ENCODE measurements at regions not wholly inside any gene's neighbourhood (a gene's known extent, or its start where the extent isn't known, plus 50 kb on each side); places are given as distances from the start of the nearest gene placed in this dataset.
"Not testable (repeated sequence)": the region's sequence is repeated elsewhere in the genome, so short reads cannot be mapped to it uniquely, and the experiment has no call there.

- DNase-seq: no peak
Measured at GRCh38 chr13:83453723-83454122, 428.6 kb downstream of the SLITRK1 start.

- DNase-seq: no peak
Measured at GRCh38 chr13:83453300-83453699, 429.0 kb downstream of the SLITRK1 start.

DNA sequence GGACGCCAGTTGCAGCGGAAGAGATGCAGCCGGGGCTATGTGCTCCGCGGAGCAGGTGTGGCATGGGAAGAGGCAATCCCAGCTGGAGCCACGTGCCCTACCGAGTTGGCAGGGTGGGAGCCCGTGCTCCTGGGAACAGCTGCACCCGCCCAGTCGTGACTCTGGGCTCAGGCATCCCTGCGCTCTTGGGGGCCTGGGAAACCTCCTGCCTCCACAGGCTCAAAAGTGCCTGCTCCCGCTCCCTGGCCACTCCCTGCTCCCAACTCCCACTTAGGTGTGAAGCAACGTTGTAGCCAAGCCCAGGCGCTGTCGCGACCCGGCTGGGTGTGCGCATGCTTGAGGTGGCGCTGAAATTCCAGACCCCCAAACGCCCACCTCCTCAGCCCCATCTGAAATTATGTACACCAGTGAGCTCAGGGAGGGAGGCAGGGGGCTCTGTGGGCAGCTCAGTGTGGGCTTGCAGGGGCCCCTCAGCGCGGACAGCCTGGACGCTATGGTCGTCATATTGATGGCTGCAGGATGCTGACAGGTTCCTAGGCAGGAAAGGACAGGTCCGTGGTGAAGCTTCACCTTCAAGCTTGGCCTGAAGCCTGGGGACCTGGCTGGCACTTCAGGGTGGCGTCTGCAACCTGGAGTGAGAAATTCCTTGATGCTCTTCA lies 429.9 kb downstream of the SLITRK1 start:
- DNase-seq: no peak

- no peak for DNase-seq
Measured at GRCh38 chr13:83450591-83450990, 431.7 kb downstream of the SLITRK1 start.

DNA sequence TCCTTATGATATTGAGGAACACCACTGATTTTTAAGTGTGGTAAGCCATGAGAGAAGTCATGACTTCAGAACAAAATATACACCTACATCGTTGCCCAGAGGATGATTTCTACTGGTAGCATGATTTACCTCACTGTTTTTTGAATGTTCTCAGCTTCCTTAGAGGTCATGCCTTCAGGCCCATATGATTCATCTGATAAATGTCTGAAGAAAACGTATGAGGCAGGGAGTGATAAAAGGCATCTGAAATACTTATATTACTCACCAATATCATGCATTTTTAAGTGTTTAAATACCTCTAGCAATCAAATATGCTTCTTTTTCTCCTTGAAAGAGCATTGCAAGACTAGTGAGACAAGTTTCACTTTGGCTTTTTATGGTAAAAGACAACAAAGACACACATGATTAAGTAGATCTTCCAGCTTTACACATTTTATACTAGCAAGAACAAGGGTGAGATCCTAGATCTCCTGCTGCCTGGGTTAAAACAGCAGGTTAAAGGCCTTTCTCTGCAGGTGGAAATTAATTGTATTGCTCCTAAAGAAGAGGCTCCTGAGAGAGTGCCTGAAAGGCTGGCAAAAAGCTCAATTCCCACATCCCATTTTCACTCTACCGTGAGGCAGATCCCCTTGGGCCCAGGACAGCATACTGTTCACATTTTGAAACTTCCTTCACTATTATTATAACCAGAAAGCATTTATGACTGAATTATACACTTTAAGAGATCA lies 432.4 kb downstream of the SLITRK1 start:
- no peak for DNase-seq

- no peak for DNase-seq
Measured at GRCh38 chr13:83440465-83440864, 441.8 kb downstream of the SLITRK1 start.

DNA sequence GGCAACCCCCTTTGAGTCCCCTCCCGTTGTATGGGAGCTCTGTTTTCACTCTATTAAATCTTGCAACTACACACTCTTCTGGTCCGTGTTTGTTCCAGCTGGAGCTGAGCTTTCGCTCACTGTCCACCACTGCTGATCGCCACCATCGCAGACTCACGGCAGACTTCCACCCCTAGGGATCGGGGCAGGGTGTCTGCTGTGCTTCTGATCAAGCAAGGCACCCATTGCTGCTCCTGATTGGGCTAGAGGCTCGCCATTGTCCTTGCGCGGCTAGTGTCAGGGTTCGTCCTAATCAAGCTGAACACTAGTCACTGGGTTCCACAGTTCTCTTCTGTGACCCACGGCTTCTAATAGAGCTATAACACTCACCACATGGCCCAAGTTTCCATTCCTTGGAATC lies 442.8 kb downstream of the SLITRK1 start:
- DNase-seq: not testable (repeated sequence)

DNA sequence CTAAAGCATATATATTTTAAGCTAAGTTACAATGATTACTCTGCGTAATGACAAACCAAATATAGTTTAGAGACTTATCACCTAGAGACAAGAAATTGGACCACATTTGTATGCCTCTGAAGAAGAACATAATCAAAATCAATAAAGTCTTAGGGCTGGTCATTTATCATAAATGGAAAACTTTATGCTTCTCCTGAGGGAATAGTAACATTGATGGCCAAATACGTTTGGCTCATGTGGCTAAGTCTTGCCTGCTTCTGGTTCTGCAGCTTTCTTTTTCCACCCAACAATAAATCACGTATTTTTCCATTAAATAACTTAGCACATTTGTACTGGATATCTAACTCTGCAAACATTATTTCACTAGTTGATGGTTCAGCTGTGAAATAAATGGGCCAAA lies 458.4 kb downstream of the SLITRK1 start:
- no peak for DNase-seq

DNA sequence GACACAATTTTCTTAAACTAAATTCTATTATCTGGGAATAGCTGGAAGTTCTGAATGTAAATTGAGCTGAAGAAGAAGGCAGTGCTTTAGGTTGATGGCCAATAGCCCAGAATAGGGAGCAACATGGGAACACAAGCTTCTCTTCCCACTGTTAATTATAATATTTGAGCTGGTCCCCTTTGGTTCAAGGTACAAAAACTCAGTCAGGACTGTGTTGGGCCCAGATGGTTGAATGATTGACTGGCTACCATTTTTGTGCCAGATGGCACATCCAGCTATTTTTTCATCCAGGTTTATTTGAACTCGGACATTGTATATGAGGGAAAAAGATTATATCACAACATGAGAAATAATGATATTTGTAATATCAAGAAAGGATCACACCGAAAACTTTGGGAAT lies 458.9 kb downstream of the SLITRK1 start:
- DNase-seq: no peak

GRCh38 chr13:83414393-83414792 lies 467.9 kb downstream of the SLITRK1 start:
- no peak for DNase-seq

GRCh38 chr13:83386609-83387008 lies 495.7 kb downstream of the SLITRK1 start:
- no peak for DNase-seq

GRCh38 chr13:83378908-83379307 lies 503.4 kb downstream of the SLITRK1 start:
- DNase-seq: no peak

DNA sequence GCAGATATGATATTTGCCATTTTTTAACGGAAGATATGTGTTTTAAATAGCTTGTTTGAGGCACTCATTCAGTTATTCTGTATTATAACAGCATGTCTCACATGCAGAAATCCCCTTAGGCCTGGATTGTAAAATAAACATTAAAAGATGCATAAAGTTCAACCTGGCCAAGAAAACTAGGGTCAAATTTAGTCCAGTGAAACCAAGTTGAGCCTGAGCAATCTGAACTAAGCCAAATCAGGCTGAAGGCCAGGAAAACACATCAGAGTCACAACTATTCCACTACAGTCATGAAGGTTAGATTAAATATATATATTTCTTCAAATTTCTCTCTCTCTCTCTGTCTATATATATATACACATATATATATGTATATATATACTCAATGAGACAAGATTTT lies 504.8 kb downstream of the SLITRK1 start:
- no peak for DNase-seq

- no peak for DNase-seq
Measured at GRCh38 chr13:83372786-83373185, 509.5 kb downstream of the SLITRK1 start.

GRCh38 chr13:83365723-83366122 lies 516.6 kb downstream of the SLITRK1 start:
- DNase-seq: no peak

GRCh38 chr13:83355041-83355440 lies 527.2 kb downstream of the SLITRK1 start:
- DNase-seq: no peak

GRCh38 chr13:83352391-83352790 lies 529.9 kb downstream of the SLITRK1 start:
- no peak for DNase-seq

DNA sequence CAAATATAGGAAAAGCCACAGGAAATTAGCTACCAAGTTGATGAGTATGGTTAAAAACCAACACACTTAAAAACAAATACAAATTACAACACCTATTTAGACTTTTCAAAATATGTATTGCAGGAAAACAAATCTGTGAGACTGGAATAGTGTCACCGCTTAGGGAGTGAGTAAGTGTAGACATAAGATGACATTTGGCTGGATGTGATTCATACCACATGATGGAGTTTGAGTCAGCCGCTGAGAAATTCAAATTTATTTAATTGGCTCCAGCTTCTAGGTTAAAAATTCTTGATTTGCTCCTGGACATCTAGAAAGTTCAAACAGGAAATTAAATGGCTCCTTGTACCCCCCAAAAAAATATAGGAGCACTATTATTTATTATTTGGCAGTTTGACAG lies 531.7 kb downstream of the SLITRK1 start:
- no peak for DNase-seq

DNA sequence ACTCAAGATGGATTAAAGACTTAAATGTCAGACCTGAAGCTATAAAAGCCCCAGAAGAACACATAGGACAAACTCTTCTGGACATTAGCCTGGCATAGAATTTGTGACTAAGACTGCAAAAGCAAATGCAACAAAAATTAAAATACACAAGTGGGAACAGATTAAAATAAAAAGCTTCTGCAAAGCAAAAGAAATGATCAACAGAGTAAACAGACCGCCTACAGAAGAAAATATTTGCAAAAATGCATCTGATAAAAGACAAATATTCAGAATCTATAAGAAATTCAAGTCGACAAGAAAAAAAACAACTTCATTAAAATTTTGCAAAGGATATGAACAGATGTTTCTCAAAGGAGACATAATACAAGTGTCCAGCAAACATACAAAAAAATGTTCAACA lies 537.8 kb downstream of the SLITRK1 start:
- DNase-seq: no peak

DNA sequence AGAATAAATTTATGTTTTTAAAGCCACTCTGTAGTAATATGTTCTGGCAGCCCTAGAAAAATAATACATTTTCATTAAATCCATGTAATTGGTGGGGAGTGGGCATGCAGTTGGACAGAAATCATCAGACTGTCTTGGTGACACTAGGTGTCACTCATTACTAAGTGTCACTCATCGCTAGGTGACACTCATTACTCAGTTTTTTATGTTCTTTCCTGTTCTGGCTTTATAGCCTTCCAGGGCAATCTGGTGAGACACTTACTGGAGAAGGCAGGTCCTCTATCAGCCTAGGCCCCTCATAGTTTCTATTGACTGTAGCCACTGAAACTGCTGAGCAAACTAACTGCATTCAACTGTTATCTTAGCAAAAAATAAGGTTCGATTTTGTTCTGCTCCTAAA lies 542.1 kb downstream of the SLITRK1 start:
- no peak for DNase-seq

GRCh38 chr13:83333614-83334388 lies 548.5 kb downstream of the SLITRK1 start:
- no peak for DNase-seq

DNA sequence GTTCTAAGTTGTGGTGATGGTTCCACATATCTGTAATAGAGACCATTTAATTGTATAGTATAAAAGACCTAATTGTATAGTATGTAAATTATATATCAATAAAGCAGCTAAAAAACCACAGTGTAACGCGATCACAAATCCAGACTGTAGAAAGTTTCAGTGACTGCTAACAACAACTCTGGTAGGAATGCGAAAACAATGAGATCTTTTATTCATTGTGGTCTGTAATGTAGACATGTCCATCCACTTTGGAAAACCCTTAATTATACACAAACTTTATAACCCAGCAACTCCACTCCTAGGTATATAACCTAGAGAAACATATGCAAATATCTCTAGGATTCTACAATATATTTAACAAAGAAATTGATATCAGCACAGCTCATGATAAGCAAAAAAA lies 549.5 kb downstream of the SLITRK1 start:
- no peak for DNase-seq

DNA sequence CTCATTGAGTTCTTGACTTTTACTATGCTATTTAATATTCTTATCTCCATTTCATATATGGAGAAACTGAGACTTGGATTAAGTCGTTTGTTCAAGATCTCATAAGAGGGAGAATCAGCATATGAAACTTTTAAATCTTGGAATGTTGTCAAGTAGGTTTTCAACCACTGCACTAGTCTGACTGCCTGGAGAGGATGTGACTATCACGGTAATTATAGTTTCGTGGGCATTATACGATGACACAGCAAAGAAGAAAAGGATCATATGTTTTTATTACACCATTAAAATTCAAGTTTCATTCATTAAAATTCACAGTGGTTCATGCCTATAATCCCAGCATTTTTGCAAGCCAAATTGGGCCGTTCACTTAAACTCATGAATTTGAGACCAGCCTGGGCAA lies 555.2 kb downstream of the SLITRK1 start:
- no peak for DNase-seq

All from AML-193 (cell line).